Breast epithelium (tissue), 4 donors: ENCODE measurements at regions not wholly inside any gene's neighbourhood (a gene's known extent, or its start where the extent isn't known, plus 50 kb on each side); places are given as distances from the start of the nearest gene placed in this dataset.

Experiments used
- DNase-seq, 2 donors: peaks; one replicate each; pipeline ENCODE4 v3.0.0-alpha.2; 2019; ENCODE audit warnings: low spot score in 2 of 2
- H3K27ac ChIP-seq, 2 donors: fragments of 200-600 bp; sonication (generic) in 1 of 2; one replicate each; pipeline ENCODE4 v1.5.1; 2016 to 2019; ENCODE audit warnings: mild to moderate bottlenecking in 1 of 2
- H3K27me3 ChIP-seq, 2 donors: fragments of 200-600 bp; sonication (generic) in 1 of 2; one replicate each; pipeline versions ENCODE4 v1.5.1 to v1.6.0; 2017 to 2019; ENCODE audit warnings: control low read depth in 1 of 2, mild to moderate bottlenecking in 1 of 2
- H3K36me3 ChIP-seq: fragments of 200-600 bp; one replicate; pipeline ENCODE4 v1.5.1; 2019
- H3K4me1 ChIP-seq, 2 donors: fragments of 200-600 bp; sonication (generic); one replicate each; pipeline ENCODE4 v1.5.1; 2016 to 2019; ENCODE audit warnings: control low read depth in 1 of 2
- H3K4me3 ChIP-seq, 3 donors: fragments of 200-600 bp; sonication (generic); 1 replicate in 2 of 3; 2 replicates in 1 of 3; pipeline ENCODE4 v1.5.1; 2016 to 2019; ENCODE audit warnings: mild to moderate bottlenecking in 3 of 3, moderate library complexity in 2 of 3
- H3K9me3 ChIP-seq, 2 donors: fragments of 200-600 bp; sonication (generic) in 1 of 2; one replicate each; pipeline ENCODE4 v1.5.1; 2016 to 2019; ENCODE audit warnings: control low read depth in 1 of 2
- POLR2A ChIP-seq: fragments of 450-650 bp; IDR thresholded peaks from one replicate; pipeline ENCODE4 v1.6.1; 2016; ENCODE audit warnings: antibody characterized with exemption, mild to moderate bottlenecking, moderate library complexity
- POLR2AphosphoS5 ChIP-seq, 3 donors: sonication (generic); formaldehyde crosslinking; IDR thresholded peaks; one replicate each; pipeline ENCODE4 v1.6.1; 2017; ENCODE audit warnings: antibody characterized with exemption in 3 of 3
- intact Hi-C: fragments of 100-400 bp; cut with DNase I; formaldehyde crosslinking; loops from one replicate; pipeline ENCODE4 v1.15.1; 2023; ENCODE audit warnings: low total_unique reads
- TF ChIP-seq, protein P1 (sequence below), 3 donors: fragments of 450-650 bp; IDR thresholded peaks; one replicate each; pipeline ENCODE4 v1.5.1; 2016 to 2017; ENCODE audit warnings: antibody characterized with exemption in 3 of 3, mild to moderate bottlenecking in 3 of 3, moderate library complexity in 3 of 3

DNA sequence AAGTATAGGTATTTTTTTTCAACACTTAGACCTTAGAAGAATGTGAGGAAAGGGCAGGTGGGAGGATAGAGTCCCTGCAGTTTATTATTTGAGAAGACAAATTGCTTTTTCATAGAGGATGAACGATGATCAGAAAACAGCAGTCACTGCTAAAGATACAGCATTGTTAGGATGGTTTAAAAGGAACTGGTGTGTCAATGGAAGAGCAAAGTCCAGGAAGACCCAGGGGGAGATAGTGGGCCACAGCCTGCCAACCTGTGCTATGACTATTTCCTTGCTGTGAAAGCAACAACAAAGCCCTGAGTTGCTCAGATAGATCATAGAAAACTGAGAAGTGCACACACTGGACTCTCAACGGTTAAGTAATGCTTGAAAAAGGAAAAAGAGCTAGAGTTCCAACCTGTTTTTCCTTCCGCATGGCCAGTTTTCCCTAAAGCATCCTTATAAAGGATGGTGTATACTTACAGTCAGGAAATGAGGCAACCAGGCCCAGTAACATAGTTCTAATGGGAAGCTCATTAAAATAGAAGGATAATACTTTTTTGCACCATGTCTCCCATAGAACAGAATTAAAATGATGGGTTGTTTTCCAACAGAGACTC is 153.8 kb downstream of the CEMIP2 start:
- no peaks in the 10 kb centered on the region for H3K4me1 ChIP-seq
- no peaks in the 10 kb centered on the region for H3K36me3 ChIP-seq
- H3K27ac ChIP-seq = no peak overlapping the region
- intact Hi-C loops = no loop called here
- no peak for DNase-seq
- H3K4me3 ChIP-seq = no peak overlapping the region
- H3K9me3 ChIP-seq = no peaks in the 10 kb centered on the region
- TF ChIP-seq, protein P1, sequence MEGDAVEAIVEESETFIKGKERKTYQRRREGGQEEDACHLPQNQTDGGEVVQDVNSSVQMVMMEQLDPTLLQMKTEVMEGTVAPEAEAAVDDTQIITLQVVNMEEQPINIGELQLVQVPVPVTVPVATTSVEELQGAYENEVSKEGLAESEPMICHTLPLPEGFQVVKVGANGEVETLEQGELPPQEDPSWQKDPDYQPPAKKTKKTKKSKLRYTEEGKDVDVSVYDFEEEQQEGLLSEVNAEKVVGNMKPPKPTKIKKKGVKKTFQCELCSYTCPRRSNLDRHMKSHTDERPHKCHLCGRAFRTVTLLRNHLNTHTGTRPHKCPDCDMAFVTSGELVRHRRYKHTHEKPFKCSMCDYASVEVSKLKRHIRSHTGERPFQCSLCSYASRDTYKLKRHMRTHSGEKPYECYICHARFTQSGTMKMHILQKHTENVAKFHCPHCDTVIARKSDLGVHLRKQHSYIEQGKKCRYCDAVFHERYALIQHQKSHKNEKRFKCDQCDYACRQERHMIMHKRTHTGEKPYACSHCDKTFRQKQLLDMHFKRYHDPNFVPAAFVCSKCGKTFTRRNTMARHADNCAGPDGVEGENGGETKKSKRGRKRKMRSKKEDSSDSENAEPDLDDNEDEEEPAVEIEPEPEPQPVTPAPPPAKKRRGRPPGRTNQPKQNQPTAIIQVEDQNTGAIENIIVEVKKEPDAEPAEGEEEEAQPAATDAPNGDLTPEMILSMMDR (IDR thresholded peaks at IDR 0.05) = no peak
- TF ChIP-seq POLR2A = no peak
- no peak for TF ChIP-seq POLR2AphosphoS5 (IDR thresholded peaks at IDR 0.05)
- H3K27me3 ChIP-seq = no peaks in the 10 kb centered on the region

DNA sequence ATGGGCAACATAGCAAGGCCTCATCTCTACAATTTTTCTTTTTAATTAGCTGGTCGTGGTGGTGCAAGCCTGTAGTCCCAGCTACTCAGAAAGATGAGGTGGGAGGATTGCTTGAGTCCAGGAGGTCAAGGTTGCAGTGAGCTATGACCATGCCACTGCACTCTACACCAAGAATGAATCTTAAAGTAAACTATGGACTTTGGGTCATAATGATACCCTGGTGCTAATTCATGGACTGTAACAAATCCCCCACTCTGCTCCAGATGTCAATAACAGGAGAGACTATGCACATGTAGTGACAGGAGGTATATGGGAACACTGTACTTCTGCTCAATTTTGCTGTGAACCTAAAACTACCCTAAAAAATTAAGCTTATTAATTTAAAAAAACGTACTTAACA is 155.4 kb downstream of the CEMIP2 start:
- DNase-seq = no peak
- TF ChIP-seq POLR2AphosphoS5 (IDR thresholded peaks at IDR 0.05) = no peak
- TF ChIP-seq POLR2A = no peak
- TF ChIP-seq, protein P1 (IDR thresholded peaks at IDR 0.05) = no peak
- Histone ChIP-seq H3K36me3 (no peaks in the 10 kb centered on the region), H3K9me3 (no peaks in the 10 kb centered on the region), H3K4me3 (no peak overlapping the region), H3K27me3 (no peaks in the 10 kb centered on the region), H3K27ac (no peak overlapping the region), H3K4me1 (no peaks in the 10 kb centered on the region)
- intact Hi-C loops = no loop called here

DNA sequence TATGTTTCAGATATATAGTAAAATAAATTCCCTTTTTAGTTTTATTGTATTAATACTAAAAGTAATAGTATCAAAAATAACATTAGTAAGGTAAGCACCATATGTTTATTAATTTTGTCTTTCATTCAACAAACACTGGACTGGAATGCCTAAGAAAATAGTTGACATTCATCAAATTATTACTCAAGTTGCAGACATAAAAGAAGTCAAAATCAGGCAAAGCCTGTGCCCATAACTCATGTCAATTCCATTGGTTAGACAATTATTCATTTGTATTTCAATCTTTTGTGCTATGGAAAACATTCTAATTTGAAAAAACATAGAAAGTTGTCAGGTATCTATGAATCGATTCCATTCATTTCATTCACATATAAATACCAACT is 158.9 kb downstream of the CEMIP2 start:
- no peaks in the 10 kb centered on the region for H3K4me1 ChIP-seq
- H3K27ac ChIP-seq = no peak overlapping the region
- no peaks in the 10 kb centered on the region for H3K36me3 ChIP-seq
- no peak for DNase-seq
- H3K4me3 ChIP-seq = no peak overlapping the region
- H3K9me3 ChIP-seq = no peaks in the 10 kb centered on the region
- TF ChIP-seq POLR2AphosphoS5 (IDR thresholded peaks at IDR 0.05) = no peak
- TF ChIP-seq, protein P1 (IDR thresholded peaks at IDR 0.05) = no peak
- no peak for TF ChIP-seq POLR2A
- intact Hi-C loops = loop anchor here (10.0 kb wide), 1 partner anchor 305 kb away; no protein-coding TSS in a partner anchor
- no peaks in the 10 kb centered on the region for H3K27me3 ChIP-seq

DNA sequence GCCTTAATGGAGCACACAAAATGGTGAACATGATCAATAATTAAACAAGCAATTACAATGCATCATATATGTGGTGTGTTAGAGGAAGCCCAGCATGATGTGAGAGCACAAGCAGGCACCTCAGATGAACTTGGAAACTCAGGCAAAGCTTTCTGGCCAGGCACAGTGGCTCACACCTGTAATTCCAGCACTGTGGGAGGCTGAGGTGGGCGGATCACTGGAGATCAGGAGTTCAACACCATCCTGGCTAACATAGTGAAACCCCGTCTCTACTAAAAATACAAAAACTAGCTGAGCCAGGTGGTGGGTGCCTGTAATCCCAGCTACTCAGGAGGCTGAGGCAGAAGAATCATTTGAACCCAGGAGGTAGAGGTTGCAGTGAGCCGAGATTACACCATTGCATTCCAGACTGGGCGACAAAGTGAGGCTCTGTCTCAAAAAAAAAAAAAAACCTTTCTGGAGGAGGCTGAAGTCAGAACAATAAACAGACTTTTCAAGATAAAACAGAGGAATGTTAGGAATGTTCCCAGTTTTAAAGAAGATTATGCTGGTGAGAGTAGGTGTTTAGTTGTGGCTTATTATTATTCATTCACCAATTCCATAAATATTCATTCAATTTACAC is 159.4 kb downstream of the CEMIP2 start:
- Histone ChIP-seq H3K27me3 (no peaks in the 10 kb centered on the region), H3K9me3 (no peaks in the 10 kb centered on the region), H3K36me3 (no peaks in the 10 kb centered on the region), H3K4me3 (no peak overlapping the region), H3K27ac (no peak overlapping the region), H3K4me1 (no peaks in the 10 kb centered on the region)
- intact Hi-C loops = loop anchor here (10.0 kb wide), 1 partner anchor 304 kb away; no protein-coding TSS in a partner anchor
- DNase-seq = no peak
- TF ChIP-seq POLR2A = no peak
- TF ChIP-seq, protein P1 (IDR thresholded peaks at IDR 0.05) = no peak
- no peak for TF ChIP-seq POLR2AphosphoS5 (IDR thresholded peaks at IDR 0.05)

DNA sequence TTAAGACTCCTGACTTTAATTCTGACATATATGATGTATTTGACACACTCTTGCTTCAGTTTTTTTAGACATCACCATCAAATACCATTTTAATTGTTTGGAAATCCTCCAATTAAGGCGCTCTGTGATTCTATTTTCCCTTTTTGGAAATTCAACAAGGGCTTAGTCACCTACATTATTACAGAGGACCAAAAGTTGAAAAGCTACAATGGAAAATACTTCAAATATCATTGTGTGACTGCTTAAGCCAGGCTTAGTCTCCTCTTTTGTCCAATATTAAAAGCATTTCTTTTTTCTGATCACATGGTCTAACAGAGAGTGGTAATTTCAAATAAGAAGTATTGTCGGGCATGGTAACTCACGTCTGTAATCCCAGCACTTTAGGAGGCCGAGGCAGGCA is 160.3 kb downstream of the CEMIP2 start:
- TF ChIP-seq POLR2A = no peak
- TF ChIP-seq, protein P1 (IDR thresholded peaks at IDR 0.05) = no peak
- no peak for TF ChIP-seq POLR2AphosphoS5 (IDR thresholded peaks at IDR 0.05)
- H3K4me3 ChIP-seq = no peak overlapping the region
- H3K4me1 ChIP-seq = no peaks in the 10 kb centered on the region
- H3K27ac ChIP-seq = no peak overlapping the region
- no peaks in the 10 kb centered on the region for H3K27me3 ChIP-seq
- H3K36me3 ChIP-seq = no peaks in the 10 kb centered on the region
- H3K9me3 ChIP-seq = no peaks in the 10 kb centered on the region
- no peak for DNase-seq
- intact Hi-C loops = loop anchor here (10.0 kb wide), 1 partner anchor 303 kb away; no protein-coding TSS in a partner anchor
